Endothelial cell (in vitro differentiated cells): ENCODE measurements at regions not wholly inside any gene's neighbourhood (a gene's known extent, or its start where the extent isn't known, plus 50 kb on each side); places are given as distances from the start of the nearest gene placed in this dataset.

Source experiments
- DNase-seq: peaks from one replicate; pipeline ENCODE4 v3.0.0; 2021; ENCODE audit warnings: low spot score
- H3K27ac Mint-ChIP-seq: one replicate; pipeline ENCODE4 v1.8.0; 2021; ENCODE audit warnings: mixed read lengths, inconsistent platforms; ENCODE audit not compliant: unreplicated experiment
- H3K27me3 Mint-ChIP-seq: one replicate; pipeline ENCODE4 v1.8.0; 2021; ENCODE audit warnings: mild to moderate bottlenecking, moderate library complexity, mixed read lengths, inconsistent platforms; ENCODE audit not compliant: unreplicated experiment
- H3K36me3 Mint-ChIP-seq: one replicate; pipeline ENCODE4 v1.8.0; 2021; ENCODE audit warnings: mild to moderate bottlenecking, low read depth, mixed read lengths, inconsistent platforms; ENCODE audit not compliant: unreplicated experiment
- H3K4me1 Mint-ChIP-seq: one replicate; pipeline ENCODE4 v1.8.0; 2021; ENCODE audit warnings: mild to moderate bottlenecking, mixed read lengths, inconsistent platforms; ENCODE audit not compliant: unreplicated experiment
- H3K4me3 Mint-ChIP-seq: one replicate; pipeline ENCODE4 v1.8.0; 2021; ENCODE audit warnings: mild to moderate bottlenecking, mixed read lengths, inconsistent platforms; ENCODE audit not compliant: unreplicated experiment
- H3K9me3 Mint-ChIP-seq: one replicate; pipeline ENCODE4 v1.8.0; 2021; ENCODE audit warnings: mixed read lengths, inconsistent platforms; ENCODE audit not compliant: unreplicated experiment
- TF ChIP-seq, protein P1 (sequence below): fragments of 200-600 bp; sonication (generic); IDR thresholded peaks from one replicate; pipeline ENCODE4 v1.5.0; 2021; ENCODE audit warnings: antibody characterized with exemption; ENCODE audit not compliant: unreplicated experiment

- Mint-ChIP-seq H3K4me1 (peaks cover 16% of the 10 kb centered on the region), H3K27me3 (peaks cover 5% of the 10 kb centered on the region), H3K27ac (no peak overlapping the region), H3K9me3 (no peaks in the 10 kb centered on the region), H3K4me3 (no peak overlapping the region), H3K36me3 (no peaks in the 10 kb centered on the region)
- no peak for DNase-seq
- TF ChIP-seq, protein P1, sequence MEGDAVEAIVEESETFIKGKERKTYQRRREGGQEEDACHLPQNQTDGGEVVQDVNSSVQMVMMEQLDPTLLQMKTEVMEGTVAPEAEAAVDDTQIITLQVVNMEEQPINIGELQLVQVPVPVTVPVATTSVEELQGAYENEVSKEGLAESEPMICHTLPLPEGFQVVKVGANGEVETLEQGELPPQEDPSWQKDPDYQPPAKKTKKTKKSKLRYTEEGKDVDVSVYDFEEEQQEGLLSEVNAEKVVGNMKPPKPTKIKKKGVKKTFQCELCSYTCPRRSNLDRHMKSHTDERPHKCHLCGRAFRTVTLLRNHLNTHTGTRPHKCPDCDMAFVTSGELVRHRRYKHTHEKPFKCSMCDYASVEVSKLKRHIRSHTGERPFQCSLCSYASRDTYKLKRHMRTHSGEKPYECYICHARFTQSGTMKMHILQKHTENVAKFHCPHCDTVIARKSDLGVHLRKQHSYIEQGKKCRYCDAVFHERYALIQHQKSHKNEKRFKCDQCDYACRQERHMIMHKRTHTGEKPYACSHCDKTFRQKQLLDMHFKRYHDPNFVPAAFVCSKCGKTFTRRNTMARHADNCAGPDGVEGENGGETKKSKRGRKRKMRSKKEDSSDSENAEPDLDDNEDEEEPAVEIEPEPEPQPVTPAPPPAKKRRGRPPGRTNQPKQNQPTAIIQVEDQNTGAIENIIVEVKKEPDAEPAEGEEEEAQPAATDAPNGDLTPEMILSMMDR = no peak
These were observed 76.3 kb upstream of the FUT8 start for GRCh38 chr14:65336191-65336591.

- Mint-ChIP-seq H3K36me3 (no peaks in the 10 kb centered on the region), H3K9me3 (no peaks in the 10 kb centered on the region), H3K27ac (no peak overlapping the region), H3K4me3 (no peak overlapping the region), H3K4me1 (no peaks in the 10 kb centered on the region), H3K27me3 (peaks cover 5% of the 10 kb centered on the region)
- TF ChIP-seq, protein P1 = no peak
- no peak for DNase-seq
These were observed 72.7 kb upstream of the FUT8 start for GRCh38 chr14:65339866-65340265.

DNA sequence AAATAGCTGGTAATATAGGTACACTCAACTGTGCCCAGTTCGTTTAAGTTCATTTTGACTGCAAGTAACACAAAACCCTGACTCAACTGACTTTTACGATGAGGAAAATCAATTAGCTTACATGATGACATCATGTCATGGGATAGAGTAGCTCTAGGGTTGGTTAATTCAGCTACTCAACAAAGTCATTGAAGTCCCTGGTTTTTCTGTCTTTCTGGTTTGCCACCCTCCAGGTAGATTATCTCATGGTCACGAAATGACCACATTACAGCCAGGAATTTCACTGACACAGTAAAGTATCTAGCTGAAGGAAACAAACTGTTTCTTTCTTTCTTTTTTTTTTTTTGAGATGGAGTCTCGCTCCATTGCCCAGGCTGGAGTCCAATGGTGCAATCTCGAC is 68.5 kb upstream of the FUT8 start:
- Mint-ChIP-seq H3K36me3 (no peaks in the 10 kb centered on the region), H3K27me3 (no peaks in the 10 kb centered on the region), H3K4me3 (no peak overlapping the region), H3K4me1 (no peaks in the 10 kb centered on the region), H3K27ac (no peak overlapping the region), H3K9me3 (no peaks in the 10 kb centered on the region)
- TF ChIP-seq, protein P1 = no peak
- no peak for DNase-seq

DNA sequence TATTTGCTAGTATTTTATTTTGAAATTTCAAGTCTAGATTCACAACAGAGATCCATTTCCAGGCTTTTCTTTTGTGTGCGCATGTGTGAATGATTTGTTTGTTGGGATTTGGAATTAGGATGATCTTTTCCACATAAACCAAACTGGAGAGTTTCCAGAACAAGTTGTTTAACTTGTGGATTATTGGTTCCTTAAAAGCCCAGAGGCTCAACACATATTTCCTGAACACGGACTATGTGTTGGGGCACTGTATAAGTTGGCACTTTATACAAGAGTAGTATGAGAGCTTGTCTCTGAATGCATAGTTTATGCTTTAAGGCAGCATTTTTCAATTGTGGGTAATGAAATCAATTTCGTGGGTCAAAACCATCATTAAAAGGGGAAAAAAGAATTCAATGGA is 67.3 kb upstream of the FUT8 start:
- Mint-ChIP-seq H3K9me3 (no peaks in the 10 kb centered on the region), H3K4me1 (no peaks in the 10 kb centered on the region), H3K36me3 (no peaks in the 10 kb centered on the region), H3K4me3 (no peak overlapping the region), H3K27ac (no peak overlapping the region), H3K27me3 (no peaks in the 10 kb centered on the region)
- TF ChIP-seq, protein P1 = no peak
- DNase-seq = no peak

DNA sequence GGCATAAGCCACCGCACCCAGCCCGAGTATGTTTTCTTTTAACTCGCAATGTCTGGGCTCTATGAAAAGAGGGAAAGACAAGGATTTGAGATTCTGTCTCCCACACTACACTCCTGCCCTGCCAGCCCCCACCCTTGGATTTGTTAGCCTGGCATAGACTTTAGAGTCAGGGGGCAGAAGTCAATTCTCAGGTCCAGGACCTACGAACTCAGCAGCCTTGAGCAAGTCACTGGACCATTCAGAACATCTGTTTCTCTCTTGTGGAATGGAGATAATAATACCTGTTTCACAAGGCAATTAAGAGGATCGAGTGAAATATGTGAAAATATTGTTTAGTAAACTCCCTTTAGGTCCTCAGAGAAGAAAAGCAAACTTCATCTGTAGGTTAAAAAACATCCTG is 66.1 kb upstream of the FUT8 start:
- no peak for DNase-seq
- H3K27ac Mint-ChIP-seq = no peak overlapping the region
- no peaks in the 10 kb centered on the region for H3K27me3 Mint-ChIP-seq
- no peaks in the 10 kb centered on the region for H3K36me3 Mint-ChIP-seq
- no peak overlapping the region for H3K4me3 Mint-ChIP-seq
- no peaks in the 10 kb centered on the region for H3K4me1 Mint-ChIP-seq
- H3K9me3 Mint-ChIP-seq = no peaks in the 10 kb centered on the region
- TF ChIP-seq, protein P1 = no peak
